HFF-Myc (cell line): ENCODE measurements at regions not wholly inside any gene's neighbourhood (a gene's known extent, or its start where the extent isn't known, plus 50 kb on each side); places are given as distances from the start of the nearest gene placed in this dataset.

Experiments
- DNase-seq: peaks from one replicate; pipeline ENCODE4 v3.0.0-alpha.2; 2011; ENCODE audit warnings: low read depth; ENCODE audit errors: extremely low read depth
- H3K4me3 ChIP-seq: replicated peaks from 2 replicates; pipeline ENCODE4 v1.5.1; 2011; ENCODE audit warnings: low read depth, mild to moderate bottlenecking, control low read depth, low read length
- TF ChIP-seq, protein P1 (sequence below): IDR thresholded peaks from 2 replicates; pipeline ENCODE4 v1.5.1; 2012; ENCODE audit warnings: mild to moderate bottlenecking, low read depth, low read length, control low read depth; ENCODE audit errors: missing control alignments

DNA sequence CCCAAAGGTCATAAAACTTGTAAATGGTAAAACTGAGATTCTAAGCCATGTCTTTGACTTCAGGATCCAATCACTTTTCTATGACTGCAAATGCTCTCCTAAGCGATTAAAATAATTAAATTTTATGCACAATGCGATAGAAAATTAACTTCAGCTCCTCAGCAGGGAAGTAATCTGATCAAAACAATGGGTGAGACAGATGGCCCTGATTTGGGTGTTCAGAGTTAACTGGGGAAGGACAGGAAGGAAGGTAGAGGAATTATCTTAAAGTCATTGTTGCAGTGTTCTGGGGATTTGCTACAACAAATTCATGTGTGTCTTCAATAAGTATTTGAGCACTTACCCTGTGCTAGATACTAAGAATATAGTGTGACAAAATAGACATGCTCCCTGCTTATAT, 446.0 kb upstream of the MEX3C start:
- no peak overlapping the region for H3K4me3 ChIP-seq
- no peak for DNase-seq
- TF ChIP-seq, protein P1, sequence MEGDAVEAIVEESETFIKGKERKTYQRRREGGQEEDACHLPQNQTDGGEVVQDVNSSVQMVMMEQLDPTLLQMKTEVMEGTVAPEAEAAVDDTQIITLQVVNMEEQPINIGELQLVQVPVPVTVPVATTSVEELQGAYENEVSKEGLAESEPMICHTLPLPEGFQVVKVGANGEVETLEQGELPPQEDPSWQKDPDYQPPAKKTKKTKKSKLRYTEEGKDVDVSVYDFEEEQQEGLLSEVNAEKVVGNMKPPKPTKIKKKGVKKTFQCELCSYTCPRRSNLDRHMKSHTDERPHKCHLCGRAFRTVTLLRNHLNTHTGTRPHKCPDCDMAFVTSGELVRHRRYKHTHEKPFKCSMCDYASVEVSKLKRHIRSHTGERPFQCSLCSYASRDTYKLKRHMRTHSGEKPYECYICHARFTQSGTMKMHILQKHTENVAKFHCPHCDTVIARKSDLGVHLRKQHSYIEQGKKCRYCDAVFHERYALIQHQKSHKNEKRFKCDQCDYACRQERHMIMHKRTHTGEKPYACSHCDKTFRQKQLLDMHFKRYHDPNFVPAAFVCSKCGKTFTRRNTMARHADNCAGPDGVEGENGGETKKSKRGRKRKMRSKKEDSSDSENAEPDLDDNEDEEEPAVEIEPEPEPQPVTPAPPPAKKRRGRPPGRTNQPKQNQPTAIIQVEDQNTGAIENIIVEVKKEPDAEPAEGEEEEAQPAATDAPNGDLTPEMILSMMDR: no peak

DNA sequence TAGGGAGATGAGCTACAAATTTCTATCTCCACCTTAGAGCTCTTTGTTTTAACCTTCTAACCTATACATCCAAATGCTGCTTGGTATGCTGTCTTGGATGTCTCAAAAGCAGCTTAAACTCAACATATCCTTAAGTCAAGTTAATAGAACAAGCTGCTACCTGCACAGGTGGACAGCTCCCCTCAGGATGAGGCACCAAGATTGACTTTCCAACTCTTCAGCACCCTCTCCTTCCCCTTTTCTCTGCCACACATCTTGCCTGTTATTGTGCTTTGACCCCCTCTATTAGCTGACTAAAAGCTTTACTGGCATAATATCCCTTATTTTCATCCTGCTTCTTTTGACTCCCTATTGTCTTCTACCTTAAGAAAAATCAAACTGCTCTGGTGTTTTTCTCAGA, 448.1 kb upstream of the MEX3C start:
- no peak overlapping the region for H3K4me3 ChIP-seq
- TF ChIP-seq, protein P1: no peak
- no peak for DNase-seq

DNA sequence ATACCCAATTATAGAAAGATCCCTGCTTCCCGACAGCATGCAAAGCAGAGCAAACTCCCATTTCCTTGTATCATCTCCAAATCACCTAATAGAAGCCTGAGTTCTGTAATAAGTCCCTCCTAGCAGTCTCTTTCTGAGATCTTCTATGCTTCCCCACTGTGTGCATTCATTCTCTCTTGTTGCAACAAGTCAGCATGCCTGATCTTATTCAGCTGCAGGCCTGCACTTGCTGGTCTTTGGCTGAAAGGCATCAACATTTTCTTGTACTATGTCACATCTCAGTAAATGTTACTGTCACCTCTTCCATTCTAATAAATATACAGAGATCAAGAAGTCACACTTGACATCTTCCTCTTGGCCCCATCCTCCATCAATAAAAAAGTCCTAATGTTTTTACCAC, 449.9 kb upstream of the MEX3C start:
- no peak for DNase-seq
- TF ChIP-seq, protein P1: no peak
- H3K4me3 ChIP-seq: no peak overlapping the region

DNA sequence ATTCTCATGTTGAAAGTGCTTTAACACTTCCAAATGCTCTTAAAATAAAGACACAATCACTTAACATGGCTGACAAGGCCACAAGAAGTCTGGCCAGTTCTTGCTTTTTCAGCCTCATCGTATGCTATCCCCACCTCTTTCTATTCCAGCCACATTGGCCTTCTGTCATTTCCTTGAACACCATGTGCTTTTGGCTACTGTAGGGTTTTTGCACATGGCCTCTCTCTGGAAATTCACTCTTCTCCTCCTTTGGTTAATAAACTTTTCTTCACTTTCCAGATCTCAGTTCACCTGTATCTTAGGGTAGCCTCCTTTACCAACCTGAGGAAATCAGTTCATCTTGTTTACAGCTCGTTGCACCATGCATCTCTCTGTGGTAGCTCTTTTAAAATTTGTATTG, 450.5 kb upstream of the MEX3C start:
- TF ChIP-seq, protein P1: no peak
- no peak for DNase-seq
- H3K4me3 ChIP-seq: no peak overlapping the region

DNA sequence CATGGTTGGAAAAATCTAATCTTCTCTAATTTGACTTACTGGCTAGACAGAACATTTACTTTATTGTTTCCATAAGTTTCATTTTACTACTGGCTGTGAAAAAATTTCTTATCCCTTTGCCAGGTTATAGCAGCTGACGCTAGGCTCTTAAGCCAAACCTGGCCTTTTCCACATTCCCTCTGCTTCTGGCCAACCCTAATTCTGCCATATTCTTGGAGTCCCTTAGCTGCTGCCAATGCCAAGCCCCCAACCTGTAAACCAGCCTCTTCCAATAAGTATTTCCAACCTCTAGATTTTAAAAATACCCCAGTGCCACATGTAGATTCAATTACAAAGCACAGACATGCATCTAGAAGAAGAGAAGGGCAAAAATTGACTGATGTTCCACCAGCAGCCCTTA, 452.3 kb upstream of the MEX3C start:
- no peak overlapping the region for H3K4me3 ChIP-seq
- TF ChIP-seq, protein P1: no peak

DNA sequence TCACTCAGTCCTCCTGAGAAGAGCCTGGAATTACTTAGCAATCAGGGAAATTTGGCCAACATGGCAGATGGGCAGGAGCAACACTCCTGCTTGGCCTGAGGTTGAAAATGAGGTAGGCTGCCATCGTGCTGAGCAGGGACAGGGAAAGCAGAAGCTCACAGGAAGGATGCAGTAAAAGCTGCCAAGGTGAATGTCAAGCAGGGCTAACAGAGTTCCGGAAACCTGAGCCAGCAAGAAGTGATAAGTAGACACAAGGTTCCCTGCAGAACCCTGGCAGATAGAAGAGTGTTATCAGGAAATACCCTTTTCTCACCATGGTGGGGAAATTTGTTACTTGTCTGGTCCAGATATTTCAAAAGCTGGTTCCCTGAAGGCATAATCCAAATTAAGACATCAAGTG, 454.3 kb upstream of the MEX3C start:
- no peak for DNase-seq
- TF ChIP-seq, protein P1: no peak
- H3K4me3 ChIP-seq: no peak overlapping the region

More for the DNA sequence above, 452.3 kb upstream of the MEX3C start:
- no peak for DNase-seq

DNA sequence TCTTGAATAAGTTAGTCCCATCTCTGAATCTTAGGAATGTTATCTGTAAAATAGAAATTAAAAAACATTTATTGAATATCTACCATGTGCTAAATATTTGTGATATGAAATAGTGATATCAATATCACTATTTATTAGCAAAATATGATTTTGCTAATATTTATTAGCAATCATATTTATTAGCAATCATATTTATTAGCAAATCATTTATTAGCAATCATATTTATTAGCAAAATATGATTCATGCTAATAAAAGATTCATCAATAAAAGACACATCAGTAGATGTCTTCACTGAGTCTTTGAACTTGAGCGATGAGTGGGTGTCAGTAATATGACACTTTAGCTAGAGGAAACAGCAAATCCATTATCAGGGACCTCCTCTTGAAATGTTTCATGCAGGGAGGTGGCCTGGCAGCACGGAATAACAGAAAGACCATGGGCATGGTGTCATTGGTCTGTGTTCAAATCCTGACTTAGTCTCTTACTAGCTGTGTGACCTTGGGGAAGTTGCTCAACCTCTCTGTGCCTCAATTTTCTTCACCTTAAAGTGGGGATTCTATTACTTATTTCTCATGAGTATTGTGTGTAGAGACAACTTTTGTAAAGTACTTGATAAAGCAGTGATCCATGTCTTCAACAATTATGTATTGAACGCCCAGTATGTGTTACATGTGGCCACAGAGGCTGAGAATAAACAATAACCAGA, 456.2 kb upstream of the MEX3C start:
- TF ChIP-seq, protein P1: no peak
- H3K4me3 ChIP-seq: no peak overlapping the region
- no peak for DNase-seq
